ENCODE measurements at regions not wholly inside any gene's neighbourhood (a gene's known extent, or its start where the extent isn't known, plus 50 kb on each side); places are given as distances from the start of the nearest gene placed in this dataset.

DNA sequence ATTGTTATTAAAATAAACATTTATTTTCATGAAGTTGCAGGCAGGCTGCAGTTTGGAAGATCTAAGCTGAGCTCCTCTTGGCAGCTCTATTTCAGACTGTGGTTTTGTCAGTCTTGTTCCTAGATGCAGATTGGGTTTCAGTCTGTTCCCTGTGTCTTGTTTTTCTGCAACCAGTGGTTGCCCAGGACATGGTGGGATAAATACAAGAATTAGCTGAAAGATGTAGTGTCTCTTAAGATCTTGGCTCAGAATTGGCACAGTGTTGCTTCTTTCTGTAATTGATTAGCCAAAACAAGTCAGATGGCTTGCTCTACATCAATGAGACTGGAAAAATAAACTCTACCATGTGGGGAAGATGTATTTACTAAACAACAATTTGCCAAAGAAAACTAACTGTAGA lies 283.0 kb upstream of the BOD1L1 start:
- TF ChIP-seq SUZ12 (IDR thresholded peaks at IDR 0.05; ENCODE audit: extremely low read depth, insufficient read depth, insufficient read length) (no peak), ZNF274 (IDR thresholded peaks at IDR 0.05; ENCODE audit: low read depth, low read length) (no peak)

All from NT2/D1 (cell line).